T-helper 2 cell treated with Interferon-gamma antibody and Interleukin-4, amounts not matched to agents 100 ng/mL and 5 ng/mL, for 36 hours (primary cell): ENCODE measurements at regions not wholly inside any gene's neighbourhood (a gene's known extent, or its start where the extent isn't known, plus 50 kb on each side); places are given as distances from the start of the nearest gene placed in this dataset.

Experiments
- intact Hi-C: fragments of 100-400 bp; cut with micrococcal nuclease; formaldehyde crosslinking; loops from one replicate; pipeline ENCODE4 v1.15.1; 2023

DNA sequence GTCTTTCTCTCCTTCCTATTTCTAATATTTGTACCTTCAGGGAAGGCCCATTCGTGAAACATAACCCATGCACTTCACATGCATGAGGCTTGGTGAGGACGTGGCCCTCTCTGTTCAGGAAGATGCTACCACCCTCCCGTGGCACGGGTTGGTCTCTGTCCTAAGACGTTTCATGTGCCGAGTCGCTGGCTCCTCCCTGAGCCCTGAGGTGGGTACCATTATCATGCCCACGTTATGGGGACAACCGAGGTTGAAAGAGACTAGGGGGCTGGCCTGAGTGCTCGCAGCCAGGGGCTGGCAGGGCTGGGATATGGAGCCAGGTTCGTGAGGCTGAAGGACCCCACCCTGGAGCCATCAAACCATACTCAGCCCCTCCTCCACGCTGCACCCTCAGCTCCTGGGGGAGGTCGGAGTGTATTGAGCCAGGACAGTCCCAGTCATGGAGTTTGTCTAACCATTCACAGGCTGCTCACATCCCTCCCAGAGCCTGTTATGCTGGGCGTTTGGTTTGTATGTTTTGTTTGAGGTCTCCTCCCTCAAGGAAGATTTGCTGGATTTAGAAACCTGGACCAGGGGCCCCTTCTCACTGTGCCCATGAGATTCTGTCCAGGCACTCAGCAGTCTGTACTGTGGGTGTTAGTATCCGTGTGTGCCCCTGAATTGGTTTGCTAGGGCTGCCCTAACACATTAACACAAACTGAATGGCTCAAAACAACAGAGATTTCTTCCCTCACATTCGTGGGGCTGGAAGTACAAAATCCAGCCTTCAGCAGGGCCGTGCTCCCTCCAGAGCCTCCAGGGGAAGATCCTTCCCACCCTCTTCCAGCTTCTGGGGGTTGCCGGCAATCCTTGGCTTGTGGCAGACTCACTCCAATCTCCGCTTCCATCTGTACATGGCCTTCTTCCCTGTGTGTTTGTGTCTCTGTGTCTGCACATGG is 88.3 kb downstream of the ANKRD60 start:
- intact Hi-C loops, result no loop called here

- intact Hi-C loops, result no loop called here
Measured at GRCh38 chr20:58138395-58138794, 90.1 kb downstream of the ANKRD60 start.

DNA sequence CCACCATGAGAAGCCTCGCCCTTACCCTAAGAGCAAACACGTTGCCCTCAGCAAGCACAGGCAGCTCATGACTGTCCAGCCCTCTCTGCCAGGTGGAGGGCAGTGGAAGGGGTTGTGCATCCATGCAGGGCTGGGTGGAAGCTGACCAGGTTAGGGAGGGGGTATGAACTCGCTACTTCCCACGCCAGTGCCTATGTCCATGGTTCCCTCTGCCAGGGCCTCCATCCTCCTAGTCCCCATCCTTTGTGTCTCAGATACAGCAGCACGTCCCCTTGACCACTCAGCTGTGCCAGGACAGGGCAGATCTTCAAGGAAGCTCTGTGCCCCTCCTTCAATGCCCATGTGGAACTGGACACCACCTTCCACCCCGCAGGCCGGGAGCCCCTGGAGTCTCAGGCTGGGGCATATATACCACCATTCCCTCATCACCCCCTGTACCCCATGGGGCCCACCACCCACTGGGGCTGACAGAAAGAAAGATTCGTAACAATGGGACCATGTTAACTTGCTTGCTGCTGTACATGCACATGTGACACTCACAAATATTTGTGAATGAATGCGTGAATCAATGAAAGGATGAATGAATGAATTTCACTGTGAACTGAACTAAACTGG is 90.7 kb downstream of the ANKRD60 start:
- intact Hi-C loops, result no loop called here

DNA sequence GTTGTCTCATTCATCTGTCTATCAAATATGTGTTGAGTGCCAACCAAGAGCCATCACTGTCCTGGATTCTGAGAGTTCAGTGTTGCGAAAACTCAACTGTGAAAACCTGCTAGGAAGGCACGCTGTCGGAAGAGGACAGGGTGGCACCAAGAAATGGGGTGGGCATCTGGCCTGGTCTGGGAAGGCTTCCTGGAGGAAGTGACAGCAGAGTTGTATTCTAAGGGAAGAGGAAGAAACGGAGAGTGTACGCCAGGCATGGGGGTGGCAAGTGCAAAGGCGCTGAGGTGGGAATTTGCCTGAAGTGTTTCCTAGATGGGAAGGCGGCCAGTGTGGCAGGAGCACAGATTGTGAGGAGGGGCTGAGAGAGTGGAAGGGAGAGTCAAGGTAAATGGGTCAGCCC is 91.2 kb downstream of the ANKRD60 start:
- intact Hi-C loops, result no loop called here

DNA sequence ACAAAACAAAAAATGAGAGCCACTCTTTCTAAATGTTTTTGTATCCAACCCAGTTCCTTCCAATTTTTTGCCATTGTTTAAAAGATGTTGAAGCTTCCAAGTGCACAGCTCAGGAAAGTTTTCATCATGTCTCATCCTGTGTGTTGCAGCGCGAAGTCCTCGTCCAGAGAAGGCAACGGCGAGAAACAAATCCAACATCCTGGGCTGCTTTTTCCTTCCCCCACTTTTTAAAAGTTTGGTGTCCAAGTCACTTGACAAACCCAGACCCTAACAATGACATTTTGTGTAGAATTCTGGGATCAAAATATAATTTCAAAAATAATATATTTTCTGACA is 92.3 kb downstream of the ANKRD60 start:
- intact Hi-C loops, result no loop called here

- intact Hi-C loops, result no loop called here
Measured at GRCh38 chr20:58135441-58136148, 92.9 kb downstream of the ANKRD60 start.

DNA sequence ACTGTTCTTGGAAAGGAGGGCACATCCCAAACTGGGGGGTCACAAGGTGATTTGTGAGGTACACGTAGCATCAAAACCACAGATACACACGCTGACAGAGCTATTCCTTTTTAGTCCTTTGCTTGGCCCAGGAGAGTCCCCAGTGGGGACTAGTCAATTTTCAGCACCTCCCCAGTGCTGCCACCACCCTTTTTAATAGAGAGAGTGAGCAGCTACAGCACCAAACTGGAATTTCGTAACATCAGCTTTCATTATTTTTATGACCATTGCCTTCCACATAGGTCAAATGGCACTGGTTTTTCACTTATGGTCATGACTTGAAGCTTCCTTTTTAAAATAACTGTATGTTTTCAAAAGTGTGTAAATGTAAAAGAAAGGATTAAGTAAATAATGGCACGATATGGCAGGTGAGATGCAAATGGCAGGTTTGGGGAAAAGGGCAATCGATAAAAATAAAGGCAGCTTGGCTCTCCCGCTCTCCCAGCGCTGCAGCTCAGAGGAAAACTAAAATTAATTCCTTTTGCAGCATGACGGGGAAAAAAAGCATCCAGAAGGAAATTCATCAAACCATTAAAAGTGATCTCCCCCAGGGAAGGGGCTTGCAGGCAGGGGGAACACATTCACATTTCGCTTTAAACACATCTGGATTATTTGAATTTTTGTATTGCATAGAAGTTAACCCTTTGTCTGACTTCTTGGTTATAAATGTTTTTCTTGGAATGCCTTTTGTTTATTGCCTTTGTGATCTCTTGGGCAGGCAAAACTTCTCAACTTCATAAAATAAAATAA is 95.2 kb downstream of the ANKRD60 start:
- intact Hi-C loops, result no loop called here

- intact Hi-C loops, result no loop called here
Measured at GRCh38 chr20:58131551-58132142, 96.8 kb downstream of the ANKRD60 start.

- intact Hi-C loops, result no loop called here
Measured at GRCh38 chr20:58131151-58131550, 97.3 kb downstream of the ANKRD60 start.

DNA sequence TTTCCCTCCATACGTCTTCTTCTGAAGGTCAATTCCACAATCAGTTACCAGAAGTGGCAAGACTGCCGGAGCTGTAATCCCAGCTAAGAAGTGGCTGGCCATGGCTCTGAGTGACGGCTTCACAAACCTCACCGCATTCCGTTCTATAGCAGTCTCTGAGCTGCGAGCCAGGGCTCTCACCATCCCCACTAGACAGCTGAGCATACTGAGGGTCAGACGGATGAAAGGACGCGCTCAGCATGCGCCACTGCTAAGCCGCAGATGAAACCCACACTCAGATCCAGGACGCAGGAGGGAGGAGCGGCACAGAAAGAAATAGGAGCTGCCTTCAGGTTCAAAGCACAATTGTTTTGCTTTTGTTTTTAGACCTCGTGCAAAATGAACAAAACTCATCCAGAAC is 97.9 kb downstream of the ANKRD60 start:
- intact Hi-C loops, result no loop called here

- intact Hi-C loops, result no loop called here
Measured at GRCh38 chr20:58130156-58130555, 98.3 kb downstream of the ANKRD60 start.

GRCh38 chr20:58129721-58130151 is 98.7 kb downstream of the ANKRD60 start:
- intact Hi-C loops, result no loop called here

- intact Hi-C loops, result no loop called here
Measured at GRCh38 chr20:58128635-58129625, 99.5 kb downstream of the ANKRD60 start.

GRCh38 chr20:58127701-58128111 is 100.7 kb downstream of the ANKRD60 start:
- intact Hi-C loops, result no loop called here

- intact Hi-C loops, result no loop called here
Measured at GRCh38 chr20:58125726-58126125, 102.7 kb downstream of the ANKRD60 start.

DNA sequence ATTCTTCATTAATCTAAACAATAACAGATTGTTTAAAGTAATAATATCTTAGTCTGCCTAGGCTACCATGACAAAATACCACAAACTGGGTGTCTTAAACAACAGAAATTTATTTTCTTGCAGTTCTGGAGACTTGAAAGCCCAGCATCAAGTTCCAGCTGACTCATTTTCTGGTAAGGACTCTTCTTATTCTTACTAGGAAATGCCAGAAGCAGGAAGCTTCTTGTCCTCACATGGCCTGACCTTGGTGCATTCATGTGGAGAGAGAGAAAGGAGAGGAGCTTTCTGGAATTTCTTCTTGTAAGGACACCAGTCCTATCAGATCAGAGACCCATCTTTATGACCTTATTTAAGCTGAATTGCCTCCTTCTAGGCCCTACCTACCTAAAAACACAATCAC is 110.5 kb downstream of the ANKRD60 start:
- intact Hi-C loops, result no loop called here

GRCh38 chr20:58116505-58116904 is 111.9 kb downstream of the ANKRD60 start:
- intact Hi-C loops, result no loop called here

DNA sequence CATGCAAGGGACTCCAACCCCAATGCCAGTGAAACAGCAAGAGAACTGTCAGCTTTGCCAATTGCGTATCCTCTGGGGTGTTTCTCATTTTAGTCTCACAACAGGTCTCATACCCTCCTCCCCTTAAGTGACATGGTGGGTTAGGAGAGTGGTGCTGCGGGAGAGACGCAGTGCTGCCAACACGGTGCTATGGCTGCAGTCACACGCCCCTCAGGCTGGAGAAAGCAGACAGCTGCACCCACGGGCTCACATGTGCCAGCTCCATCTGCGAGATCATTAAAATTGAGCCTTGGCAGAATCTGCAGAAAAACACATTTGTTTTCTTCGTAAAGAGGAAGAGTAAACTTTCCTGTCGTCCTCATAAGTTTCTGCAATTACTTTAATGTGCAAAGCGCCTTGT is 114.7 kb downstream of the ANKRD60 start:
- intact Hi-C loops, result no loop called here

DNA sequence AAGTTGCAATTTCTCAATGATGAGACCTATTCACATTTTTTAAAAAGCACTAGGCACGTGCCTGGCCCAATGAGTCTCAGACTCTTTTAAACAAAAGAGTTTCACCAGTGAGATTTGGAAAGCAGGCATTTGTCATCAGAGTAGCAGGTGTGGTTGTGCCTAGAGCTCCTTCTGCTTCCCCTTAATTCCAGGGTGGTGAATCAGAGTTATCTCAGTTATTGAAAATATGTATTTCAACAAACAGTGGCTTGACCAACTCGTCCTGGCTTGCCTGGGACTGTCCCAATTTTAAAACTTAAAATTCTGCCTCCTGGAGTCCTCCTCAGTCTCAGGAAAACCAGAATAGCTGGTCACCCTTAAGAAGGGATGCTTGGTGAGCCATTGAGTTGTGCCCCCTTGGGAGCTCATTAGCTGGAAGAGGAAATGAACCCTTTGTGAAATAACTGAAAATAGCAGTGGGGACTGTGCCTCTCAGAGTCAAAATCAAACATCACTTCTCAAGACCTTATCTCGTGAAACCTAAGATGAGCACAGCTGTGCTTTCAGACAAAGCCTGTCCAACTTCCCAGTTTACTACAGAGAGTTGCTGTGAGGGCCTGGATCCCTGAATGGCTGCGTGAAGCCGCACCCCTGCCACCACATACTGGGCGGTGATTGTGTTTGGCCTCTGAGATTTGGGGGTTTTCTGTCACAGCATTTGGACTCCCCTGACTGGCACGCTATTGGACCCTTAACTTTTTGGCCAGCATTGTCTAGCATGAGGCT is 116.3 kb downstream of the ANKRD60 start:
- intact Hi-C loops, result no loop called here
